T-helper 2 cell treated with Interferon-gamma antibody and Interleukin-4, amounts not matched to agents 100 ng/mL and 5 ng/mL, for 36 hours (primary cell): ENCODE measurements at regions not wholly inside any gene's neighbourhood (a gene's known extent, or its start where the extent isn't known, plus 50 kb on each side); places are given as distances from the start of the nearest gene placed in this dataset.

Source experiments
- intact Hi-C: fragments of 100-400 bp; cut with micrococcal nuclease; formaldehyde crosslinking; loops from one replicate; pipeline ENCODE4 v1.15.1; 2023

GRCh38 chr15:47390208-47390765 is 327.0 kb upstream of the SEMA6D start:
- intact Hi-C loops, result no loop called here

DNA sequence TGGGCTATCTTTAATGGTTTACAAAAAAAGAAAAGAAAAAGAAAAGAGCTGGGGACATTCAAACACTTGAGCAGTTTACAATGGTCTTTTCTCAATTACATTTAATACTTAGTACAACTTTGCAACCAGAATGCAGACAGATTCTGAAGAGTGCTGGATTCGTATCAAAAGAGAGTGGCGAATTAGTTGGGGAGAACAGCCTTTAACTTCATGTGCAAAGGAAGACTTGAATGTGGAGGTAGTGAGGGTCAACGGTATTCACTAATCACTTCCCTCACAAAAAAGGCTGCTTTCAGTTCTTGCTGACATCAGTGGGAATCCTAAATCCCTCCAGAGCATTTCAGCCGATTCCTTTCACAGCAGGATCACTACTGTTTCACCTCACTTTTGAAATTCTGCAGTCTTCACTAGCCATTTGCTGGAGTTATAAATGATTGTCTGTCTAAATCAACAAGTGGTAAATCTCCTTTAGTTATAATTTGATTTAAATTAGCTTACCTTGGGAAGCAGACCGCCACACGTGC is 323.0 kb upstream of the SEMA6D start:
- intact Hi-C loops, result no loop called here

DNA sequence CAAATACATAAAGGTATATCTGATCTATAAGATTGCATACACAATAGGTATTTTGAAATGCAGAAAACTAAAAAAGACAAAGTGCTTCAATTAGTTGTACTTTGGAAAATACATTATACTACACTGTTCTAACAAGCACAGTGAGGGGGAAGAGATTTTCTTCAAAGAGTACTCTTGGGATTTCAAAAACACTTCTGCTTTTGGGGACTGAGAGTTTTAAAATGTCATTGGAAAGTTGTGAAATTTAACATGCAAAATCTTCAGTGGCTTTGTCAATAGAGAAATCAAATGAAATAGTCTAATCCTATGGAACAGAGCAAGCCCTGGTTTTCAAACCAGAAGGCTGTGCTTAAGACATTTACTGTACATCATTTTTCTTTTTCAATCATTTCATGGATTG is 322.2 kb upstream of the SEMA6D start:
- intact Hi-C loops, result no loop called here

- intact Hi-C loops, result no loop called here
Observed at GRCh38 chr15:47397655-47398054, 319.6 kb upstream of the SEMA6D start.

- intact Hi-C loops, result no loop called here
Observed at GRCh38 chr15:47398132-47398531, 319.2 kb upstream of the SEMA6D start.

DNA sequence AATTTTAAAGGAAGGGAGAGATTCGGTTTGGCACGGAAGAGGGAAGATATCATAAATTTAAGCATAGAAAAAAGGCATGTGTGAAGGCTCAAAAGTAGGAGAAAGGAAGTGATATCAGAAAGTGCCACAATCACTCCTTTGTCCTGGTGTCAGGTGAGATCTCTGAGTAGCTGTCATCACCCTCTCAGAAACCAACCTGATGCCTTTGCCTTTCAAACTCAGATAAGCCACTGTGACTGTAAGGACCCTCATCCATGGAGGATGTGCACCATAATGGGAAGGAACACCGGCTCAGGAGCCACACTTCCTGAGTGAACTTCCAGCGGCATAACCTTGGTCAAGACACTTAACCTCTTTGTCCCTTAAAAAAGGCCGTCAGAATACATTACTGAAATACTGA is 318.7 kb upstream of the SEMA6D start:
- intact Hi-C loops, result no loop called here

GRCh38 chr15:47399100-47399499 is 318.2 kb upstream of the SEMA6D start:
- intact Hi-C loops, result no loop called here

DNA sequence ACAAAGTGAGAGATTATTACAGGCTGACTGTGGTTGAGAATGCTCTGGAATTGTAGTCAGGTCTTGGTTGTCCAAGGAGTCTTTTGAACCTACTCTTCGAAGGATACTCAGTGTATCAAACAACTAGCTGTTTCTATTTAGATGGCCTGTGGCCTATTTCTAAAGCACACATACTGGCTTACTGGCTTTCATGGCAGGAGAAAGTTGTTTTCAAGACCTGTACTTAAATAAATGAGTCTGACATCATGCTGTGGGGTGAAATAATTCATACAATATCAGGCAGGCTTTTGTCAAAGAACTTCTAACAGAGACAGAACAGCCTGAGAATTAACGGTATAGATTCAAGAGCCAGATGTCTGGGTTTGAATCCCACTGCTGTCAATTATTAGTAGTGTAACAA is 316.7 kb upstream of the SEMA6D start:
- intact Hi-C loops, result no loop called here

GRCh38 chr15:47401427-47401826 is 315.9 kb upstream of the SEMA6D start:
- intact Hi-C loops, result no loop called here

DNA sequence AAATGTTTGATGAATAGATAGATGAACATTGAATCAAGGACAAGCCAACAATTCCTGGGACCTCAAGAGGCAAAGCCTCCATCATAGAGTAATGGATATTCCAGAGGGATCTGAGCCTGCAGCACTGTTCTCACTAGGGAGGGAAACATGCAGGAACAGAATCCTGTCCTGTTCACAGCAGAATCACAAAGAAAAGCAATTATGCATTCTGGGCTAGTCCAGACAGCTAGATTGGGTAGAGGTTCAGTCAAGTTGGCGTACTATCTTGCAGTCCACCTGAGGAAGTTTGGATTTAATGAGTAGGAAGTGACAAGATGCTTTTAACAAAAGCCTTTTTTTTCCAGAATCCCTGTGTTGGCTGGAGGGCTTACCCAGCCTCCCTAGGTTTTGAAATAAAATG is 314.5 kb upstream of the SEMA6D start:
- intact Hi-C loops, result no loop called here

DNA sequence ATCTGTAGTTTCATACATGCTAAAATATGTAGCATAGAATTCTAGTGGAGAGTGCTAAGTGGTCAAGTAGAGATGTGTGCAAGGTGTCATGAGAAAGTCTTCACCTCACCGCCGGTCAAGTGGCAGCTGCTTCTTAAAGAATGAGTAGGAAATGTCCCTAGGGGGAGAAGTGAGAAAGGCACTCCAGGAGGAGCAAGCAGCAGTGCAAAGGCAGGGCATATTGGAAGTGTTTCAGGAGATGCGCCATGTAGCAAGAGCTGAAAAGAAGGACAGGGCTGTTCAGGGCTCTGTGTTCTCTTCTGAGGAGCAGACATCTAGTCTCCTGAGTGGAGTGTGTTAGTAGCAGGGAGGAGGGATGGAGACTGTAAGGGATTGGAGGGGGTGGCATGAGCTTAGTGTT is 312.4 kb upstream of the SEMA6D start:
- intact Hi-C loops, result no loop called here

DNA sequence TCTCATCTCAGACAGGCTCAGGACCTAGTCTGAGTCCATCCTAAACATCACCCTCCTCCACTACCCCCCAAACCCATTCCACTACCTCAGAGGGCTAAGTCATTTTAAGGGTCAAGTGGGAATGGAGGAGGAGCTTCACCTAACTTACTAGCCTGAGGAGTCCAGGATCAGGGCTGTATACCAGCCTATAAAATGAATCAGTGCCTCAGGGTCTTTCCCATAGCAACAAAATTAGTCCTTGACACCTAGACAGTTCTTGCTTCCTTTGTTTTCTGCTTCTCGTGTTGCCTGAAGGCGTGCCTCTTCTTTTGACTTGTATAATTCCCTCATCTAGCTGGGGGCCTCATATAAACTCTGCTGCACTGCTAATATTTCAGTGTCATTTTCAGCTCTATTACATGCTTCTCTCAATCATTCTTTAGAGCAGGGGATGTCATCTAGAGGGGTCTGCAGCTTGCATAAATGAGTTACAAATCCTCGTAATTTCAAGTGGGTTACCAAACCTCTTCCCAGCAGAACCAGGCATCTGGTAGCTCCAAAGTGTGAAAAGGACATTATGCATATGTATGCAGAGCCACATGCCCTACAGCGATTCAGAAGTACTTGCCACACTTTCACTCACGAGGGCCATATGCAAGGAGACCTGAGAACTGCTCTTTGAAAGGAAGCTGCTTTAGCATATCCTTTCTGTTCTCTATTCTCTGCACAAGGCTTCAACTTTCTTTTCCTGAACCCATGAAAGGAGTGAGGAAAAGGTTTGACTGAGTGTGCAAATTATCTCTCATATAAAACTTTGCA is 311.7 kb upstream of the SEMA6D start:
- intact Hi-C loops, result no loop called here

- intact Hi-C loops, result no loop called here
Observed at GRCh38 chr15:47407692-47408091, 309.6 kb upstream of the SEMA6D start.

DNA sequence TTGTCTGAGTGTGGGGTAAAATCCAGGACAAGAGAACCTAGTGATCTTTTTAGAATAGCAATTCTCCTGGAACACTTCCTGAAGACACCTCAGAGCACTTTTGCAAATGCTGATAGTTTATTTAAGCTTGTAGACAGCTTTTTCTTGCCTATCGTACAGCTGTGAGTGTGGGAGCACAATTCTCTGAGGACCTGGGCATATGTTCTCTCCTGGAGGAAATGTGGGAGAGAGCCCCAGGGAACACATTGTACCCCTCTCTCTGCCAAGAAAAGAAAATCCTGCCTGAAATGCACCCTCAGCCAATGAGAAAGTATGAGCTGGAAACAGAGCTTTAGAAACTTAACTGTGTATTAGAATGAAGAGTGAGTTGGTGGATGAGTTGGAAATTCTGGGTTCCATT is 308.3 kb upstream of the SEMA6D start:
- intact Hi-C loops, result no loop called here

GRCh38 chr15:47409600-47409999 is 307.7 kb upstream of the SEMA6D start:
- intact Hi-C loops, result no loop called here

- intact Hi-C loops, result no loop called here
Observed at GRCh38 chr15:47410247-47410646, 307.1 kb upstream of the SEMA6D start.

- intact Hi-C loops, result no loop called here
Observed at GRCh38 chr15:47411733-47412132, 305.6 kb upstream of the SEMA6D start.

DNA sequence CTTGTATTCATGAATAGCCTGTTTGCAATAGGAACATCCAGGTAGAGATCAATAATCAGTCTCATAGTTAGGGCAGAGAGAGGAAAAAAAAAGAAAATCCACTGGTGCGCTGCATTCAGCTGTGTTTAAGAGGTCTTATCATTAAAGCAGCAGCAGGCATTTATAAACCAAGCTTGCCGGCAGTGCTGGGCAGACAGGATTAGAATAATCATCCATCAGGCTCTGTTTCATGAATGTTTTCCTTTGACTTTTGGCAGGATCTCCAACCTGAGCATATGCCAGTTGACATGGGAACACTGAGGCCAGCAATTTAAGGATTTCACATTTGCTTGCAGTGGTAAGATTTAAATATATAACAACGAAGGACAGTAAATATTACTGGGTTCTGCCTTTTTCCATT is 305.2 kb upstream of the SEMA6D start:
- intact Hi-C loops, result no loop called here

GRCh38 chr15:47412802-47413201 is 304.5 kb upstream of the SEMA6D start:
- intact Hi-C loops, result no loop called here

GRCh38 chr15:47414207-47414606 is 303.1 kb upstream of the SEMA6D start:
- intact Hi-C loops, result no loop called here

DNA sequence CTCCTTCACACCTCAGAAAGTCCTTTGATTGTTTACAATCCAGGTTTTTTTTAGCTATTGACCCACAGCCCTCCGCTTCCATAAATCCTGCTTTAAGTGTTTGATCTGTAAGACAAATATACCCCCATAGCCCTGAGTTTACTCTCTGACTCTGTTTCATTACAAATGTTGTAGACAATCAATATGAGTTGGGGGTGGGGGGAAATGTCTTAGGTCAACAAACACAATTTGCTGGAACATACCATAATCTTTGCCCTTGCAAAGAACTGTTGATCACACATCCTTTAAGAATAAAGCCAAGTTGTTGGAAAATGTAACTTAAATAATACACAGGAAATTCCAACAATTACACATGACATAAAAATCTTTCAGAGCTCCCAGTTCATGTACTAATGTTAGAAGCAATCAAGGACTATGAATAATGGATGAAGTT is 301.8 kb upstream of the SEMA6D start:
- intact Hi-C loops, result no loop called here

DNA sequence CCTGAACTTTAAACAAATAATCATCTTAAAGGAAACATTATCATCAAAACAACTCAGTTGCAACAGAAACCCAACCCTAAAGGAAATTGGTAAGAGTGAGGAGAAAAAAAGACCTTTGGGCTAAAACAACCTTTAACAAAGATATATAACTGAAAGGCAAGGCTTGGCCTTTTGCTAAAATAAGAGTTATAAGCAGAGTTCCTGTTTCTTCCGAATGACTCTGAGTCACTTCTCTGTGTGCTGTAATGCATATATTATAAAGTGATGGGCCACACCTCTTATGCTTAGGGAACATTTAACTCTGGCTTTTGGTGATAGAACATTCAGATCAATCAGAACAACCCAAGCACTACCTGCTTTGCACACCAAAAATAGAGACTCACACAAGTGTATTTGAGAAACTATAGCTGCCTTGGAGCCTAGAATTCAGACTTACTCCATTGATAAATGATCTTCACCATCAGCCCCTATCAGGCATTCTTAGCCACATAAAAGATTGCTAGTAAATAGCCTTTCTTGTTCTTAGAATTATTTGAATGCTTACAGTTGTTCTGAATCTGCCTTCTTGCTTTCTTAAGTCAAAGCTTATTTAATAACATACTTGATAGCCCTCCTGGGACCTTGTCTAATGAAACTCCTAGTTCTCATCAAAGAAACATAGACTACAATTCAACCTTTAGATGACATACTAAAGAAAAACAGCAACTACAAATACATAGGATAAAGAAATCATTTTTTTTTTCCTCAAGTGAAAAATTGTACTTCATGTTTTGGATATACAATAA is 294.2 kb upstream of the SEMA6D start:
- intact Hi-C loops, result no loop called here
